ENCODE measurements at regions not wholly inside any gene's neighbourhood (a gene's known extent, or its start where the extent isn't known, plus 50 kb on each side); places are given as distances from the start of the nearest gene placed in this dataset.
"Not testable (repeated sequence)": the region's sequence is repeated elsewhere in the genome, so short reads cannot be mapped to it uniquely, and the experiment has no call there.

DNA sequence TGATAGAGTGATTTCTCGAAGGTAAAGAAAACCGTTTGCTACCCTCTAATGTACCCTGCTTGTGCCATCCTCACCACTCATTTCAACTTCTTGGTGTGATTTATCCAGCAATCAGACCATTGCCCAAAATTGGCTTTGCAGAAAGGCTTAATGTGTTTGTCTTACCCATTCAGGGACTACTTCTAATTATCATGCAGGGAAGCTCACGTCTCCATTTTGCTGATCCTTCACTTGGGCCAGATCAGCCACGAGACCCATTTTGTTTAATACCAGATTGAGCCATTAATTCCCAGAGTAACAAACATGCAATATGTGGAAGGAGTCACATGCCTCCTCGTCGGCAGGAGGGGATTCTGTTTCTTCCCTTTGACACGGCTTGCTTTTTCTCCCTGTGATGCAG lies 51.1 kb upstream of the CRY1 start:
- no peak for DNase-seq (ENCODE audit: low spot score)

DNA sequence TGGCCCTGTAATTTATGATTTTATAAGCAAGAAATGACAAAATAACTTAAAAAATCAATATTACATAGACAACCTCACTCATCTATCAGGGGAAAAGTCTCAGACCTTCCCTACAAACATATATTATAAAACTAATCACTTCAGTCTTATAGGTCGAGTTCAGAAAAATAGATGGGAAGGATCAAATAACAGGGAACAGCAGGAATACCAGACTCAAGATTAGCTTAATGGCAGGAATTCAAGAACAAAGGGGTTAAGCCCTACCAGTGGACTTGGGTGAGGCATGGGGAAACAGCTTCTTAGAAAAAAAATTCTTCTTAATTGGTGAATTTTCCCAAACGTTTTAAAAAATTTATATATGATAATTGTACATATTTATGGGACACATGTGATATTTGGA lies 51.6 kb upstream of the CRY1 start:
- no peak for DNase-seq (ENCODE audit: low spot score)

DNA sequence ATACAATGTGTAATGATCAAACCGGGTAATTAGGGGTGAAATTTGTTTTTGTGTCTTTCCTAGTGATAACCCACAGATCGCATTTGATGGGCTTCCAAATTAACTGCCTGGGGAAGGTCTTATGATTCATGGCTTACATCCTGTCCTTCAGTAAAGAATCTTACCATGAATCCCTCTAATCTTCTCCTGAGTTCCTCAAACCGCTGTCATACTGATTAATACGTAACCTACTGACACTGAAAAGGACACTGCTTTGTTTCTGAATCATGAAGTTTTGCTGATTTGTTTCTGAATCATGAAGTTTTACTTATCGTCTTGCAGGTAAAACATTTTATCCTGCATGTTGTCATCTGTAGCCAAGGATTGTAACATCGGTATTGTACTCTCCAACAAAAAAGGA lies 52.0 kb upstream of the CRY1 start:
- peak; percentile 93 for DNase-seq (ENCODE audit: low spot score)

DNA sequence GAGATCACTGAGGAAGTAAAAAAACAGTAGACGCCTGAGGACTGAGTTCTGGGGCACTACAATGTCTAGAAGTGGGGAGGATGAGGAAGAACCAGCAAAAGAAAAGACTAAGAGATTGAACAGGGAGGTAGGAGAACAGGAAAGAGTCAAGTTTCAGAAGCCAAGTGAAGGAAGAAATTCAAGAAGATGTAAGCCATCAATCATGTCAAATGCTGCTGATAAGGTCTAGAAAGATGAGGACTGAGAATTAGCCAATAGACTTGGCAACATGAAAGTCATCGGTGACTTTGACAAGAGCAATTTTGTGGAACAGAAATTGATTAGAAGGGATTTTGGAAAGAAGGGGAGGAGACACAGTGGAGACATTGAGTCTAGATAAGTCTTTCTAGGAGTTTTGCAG lies 54.8 kb upstream of the CRY1 start:
- no peak for DNase-seq (ENCODE audit: low spot score)

DNA sequence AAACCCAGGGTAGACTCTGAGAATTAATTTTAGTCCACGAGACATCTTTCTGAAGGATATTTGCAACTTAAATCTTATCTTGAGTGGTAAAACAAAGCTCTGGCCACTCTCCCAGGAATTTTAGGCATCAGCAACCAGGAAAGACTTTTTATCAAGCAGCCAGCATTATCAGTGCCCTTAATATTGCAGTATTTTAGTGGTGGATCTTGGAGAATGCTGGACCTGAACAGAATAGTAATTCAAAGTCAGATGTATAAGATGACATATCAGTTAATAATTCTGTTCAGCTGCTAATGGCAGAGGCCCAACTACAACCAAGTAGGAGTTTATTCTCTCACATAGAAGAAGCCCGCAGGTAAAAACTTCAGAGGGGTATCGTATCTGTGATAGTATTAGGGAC lies 59.0 kb upstream of the CRY1 start:
- no peak for DNase-seq (ENCODE audit: low spot score)

DNA sequence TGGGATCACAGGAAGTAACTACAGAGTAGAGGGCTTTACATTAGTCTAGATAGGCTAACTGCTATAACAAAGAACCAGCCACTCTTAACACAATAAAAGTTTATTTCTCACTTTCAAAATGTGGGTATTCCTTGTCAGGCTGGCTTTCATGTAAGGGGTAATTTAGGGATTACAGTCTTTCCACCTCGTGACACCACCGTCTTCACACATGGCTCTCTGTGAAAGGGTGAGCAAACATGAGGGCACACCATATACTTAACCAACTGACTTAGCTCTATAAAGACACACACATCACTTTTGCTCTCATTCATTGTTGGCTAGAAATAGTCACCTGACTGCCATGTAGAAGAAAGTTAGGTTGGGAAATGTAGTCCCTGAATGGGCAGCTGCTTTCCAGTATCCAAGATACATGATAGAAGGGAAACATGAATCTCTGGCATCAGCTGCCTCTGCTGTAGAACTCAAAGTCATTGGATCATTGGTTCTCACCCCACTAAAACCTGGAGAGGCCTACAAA lies 66.1 kb upstream of the CRY1 start:
- DNase-seq (ENCODE audit: low spot score), result no peak

DNA sequence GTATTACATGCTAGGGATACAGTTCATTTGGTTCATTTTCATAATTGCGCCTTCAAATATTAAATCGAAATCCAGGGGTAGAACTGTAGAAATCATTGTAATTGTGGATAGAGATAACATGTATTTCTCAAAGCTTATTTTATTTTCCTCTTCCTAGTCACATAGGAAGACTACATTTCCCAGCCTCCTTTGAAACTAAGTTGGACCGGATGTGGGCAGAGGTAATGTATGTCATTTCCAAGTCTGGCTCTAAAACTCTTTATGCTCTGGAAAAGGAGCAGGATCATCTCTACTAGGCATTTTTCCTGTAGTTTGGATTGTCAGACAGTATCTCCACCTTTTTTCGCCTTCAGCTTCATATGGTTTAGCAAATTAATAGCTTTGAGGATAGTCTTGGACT lies 70.1 kb upstream of the CRY1 start:
- DNase-seq (ENCODE audit: low spot score), result no peak

DNA sequence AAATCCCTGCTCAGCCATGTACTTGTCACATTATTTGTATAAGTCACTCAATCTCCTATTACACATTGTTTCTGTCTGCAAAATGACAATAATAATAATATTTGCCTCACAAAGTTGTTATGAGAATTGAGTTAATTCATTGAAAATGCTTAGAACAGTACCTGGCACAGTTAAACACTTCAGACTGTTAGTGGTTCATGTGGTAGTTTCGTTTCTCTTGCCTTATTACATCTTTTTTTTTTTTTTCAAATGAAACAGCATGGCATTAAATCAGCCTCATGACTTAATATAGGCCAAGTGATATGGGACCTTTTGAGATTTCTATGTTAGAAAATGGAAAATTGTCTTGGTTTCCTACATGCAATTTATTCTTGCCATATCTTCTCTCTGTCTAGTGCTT lies 71.0 kb upstream of the CRY1 start:
- DNase-seq (ENCODE audit: low spot score), result no peak

DNA sequence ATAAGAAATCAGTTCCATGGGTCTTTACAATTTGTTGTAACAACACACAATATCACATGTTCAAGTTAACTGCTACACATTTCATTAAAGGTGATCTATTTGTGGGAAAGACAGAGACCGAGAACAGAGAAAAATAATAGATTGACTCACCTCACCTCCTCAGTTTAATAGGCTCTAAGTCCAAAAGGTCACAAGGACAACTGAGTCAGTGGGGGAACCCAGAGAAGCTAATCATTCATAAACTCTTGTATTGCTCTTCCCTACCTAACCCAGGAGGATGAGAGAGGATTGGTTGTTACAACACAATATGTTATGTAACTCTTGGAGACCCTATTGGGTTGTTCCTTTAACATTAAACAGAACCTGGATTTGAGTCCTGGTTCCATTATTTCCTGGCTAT lies 72.2 kb upstream of the CRY1 start:
- peak; percentile 68 for DNase-seq (ENCODE audit: low spot score)

DNA sequence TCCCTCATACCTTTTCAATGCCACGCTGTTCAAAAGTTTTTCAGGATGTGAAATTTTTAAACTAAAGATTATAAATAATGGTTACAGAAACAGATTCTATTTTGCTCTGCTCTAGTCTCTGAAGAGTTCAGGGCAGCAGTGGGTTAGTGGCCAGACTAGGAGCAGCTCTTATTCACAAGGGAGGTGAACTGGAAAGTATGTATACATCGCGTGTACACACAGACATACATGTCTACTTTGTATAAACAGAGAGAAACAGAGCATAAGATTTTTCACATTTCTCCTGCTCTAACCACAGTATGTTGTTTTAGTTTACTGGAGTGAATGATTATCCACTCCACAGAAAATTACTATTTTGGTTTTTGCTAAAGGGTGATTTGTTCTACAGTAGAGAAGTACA lies 74.4 kb upstream of the CRY1 start:
- no peak for DNase-seq (ENCODE audit: low spot score)

DNA sequence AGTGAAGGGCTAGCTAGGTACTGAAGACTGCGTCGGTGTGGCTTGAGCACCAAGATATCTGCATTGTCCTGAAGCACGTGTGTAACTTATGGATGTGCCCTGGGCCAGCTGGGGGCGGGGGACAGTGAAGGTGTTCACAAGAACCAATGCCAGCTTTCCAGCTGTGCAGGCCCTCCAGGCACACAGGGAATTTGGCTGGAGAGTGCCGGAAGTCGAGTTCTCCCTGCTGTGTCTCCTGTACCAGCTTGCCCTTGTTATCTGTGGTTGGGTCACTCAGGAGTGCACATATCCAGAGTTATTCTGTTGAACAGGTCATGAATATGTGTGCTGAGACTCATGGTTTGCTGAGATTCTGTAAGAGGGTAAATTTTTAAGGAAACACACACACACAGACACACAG lies 75.9 kb upstream of the CRY1 start:
- no peak for DNase-seq (ENCODE audit: low spot score)

DNA sequence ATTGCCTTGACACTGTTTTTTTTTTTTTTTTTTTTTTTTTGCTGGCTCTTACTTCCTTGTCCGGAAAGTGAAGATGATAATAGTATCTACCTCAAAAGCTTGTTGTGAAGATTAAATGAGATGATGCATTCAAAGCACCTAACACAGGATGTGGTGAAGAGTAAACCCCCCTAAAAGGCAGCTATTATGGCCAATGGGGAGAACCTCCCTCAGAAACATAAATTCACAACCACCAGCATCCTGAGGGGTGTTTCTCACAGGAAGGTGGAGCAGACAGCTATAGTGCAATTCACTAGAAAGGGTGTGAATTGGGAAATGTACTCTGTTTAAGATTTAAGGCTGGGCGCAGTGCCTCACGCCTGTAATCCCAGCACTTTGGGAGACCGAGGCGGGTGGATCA lies 85.4 kb upstream of the CRY1 start:
- DNase-seq (ENCODE audit: low spot score), result no peak

DNA sequence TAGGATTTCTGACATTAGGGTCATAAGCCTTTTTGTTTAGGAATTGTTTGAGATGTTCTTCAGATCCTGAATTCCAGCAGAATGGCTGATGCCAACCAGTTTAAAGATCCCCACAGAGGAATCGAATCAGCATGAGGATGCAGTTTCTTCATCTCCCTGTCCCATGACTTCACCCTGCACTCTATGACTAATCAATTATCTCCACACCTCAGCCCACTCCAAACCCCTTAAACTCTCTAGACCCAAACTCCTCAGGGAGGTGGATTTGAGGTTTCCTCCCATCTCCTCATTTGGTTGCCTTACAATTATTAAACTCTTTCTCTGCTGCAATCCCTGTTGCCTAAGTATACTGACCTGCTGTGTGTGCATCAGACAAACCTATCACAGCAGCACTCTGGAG lies 86.5 kb upstream of the CRY1 start:
- no peak for DNase-seq (ENCODE audit: low spot score)

DNA sequence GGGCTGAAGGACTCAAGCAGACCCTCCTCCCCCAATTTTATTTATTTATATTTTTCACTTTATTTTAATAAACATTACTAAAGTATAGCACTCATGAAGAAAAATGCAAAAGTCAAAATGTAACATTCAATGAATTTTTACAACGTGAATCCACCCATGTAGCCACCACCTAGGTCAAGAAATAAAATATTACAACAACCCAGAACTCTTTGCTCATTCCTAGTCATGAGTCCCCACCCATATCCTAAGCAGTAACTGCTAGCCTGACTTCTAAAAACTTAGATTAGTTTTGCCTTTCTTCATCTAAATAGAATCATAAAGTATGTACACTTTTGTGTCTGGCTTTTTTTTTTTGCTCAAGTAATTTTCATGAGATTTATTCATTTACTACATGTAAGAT lies 86.9 kb upstream of the CRY1 start:
- DNase-seq (ENCODE audit: low spot score), result no peak

DNA sequence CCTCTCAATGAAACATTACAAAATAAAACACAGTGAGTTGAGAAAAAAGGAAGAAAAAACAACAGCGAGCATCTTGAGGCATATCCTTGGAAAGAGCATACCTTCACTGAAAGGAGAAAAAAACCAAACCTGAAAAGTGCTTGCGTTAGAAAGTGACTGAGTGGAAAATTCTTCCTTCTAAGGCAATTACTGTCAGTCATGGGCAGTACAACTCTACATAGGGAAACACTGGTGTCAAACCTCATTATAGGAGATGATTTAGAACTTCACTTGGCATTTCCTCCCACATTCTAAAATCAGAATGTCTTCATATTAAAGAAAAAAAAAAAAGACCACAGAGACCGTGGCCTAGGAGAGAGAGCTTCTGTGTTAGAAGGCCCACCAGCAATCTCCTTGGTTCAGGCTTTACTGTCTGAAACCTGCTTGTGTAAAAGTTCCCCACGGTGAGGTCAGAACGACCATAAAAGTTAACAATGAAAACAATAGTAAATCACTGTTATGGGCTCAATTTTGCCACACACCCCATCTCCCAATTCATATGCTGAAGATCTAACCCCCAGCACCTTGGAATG lies 91.1 kb upstream of the CRY1 start:
- no peak for DNase-seq (ENCODE audit: low spot score)

DNA sequence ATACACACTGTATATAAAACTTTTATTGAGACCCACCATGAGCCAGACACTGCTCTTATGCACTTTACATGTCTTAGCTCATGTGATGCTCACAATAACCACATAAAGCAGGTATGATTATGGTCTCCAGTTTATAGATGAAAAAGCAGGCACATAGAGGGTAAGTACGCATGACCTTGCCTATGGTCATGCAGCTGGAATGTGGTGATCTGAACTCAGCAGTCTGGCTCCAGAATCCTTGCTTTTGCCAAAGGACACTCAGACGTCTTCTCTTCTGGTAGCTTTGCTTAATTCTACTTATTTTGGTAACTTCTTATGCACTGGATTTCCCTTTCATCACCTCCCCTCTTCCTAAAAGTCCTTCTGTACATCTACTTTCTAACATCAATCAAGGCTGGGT lies 103.3 kb upstream of the CRY1 start:
- DNase-seq (ENCODE audit: low spot score), result peak; percentile 60

DNA sequence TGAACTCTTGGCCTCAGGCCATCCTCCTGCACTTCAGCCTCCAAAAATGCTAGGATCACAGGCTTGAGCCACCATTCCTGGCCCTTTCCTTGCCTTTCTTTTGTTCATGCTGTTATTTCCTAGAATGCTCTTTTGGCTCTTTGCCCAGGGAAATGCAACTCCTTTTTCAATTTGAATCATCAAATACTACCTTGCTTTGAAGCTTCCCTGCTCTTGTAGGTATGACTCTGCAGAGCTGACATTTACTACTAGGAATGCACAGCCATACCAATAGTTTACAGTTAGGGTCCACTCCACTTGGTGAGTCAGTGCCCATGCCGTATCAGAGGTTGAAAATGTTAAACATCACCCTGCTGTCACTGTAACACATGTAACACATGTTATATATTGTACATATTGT lies 107.0 kb upstream of the CRY1 start:
- DNase-seq (ENCODE audit: low spot score), result peak; percentile 97

DNA sequence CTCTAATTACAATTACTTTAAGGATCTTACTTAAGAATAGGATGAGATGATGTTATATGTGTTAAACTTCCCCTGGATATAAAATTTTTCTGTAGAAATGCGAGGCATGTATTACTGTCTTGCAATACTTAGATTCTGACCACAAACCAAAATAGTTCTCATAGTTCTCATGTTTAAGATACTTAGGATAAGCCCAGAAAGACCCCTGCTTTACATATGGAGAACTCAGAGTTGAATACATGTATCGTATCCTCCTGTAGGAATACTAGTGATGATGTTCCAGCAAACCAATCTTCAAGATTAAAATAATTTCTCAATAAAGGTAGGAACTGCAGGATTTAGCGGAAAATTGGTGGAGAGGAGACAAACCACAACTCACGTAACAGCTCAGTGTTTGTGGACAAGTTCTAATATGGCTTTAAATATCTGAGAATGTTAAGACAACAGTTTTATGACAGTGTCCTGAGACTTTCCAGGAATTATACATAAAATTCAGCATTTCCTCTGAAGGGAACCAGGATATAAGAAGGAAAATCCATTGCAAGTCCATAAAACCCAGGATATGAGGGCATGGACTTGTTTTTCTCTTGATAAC lies 114.7 kb upstream of the CRY1 start:
- no peak for DNase-seq (ENCODE audit: low spot score)

DNA sequence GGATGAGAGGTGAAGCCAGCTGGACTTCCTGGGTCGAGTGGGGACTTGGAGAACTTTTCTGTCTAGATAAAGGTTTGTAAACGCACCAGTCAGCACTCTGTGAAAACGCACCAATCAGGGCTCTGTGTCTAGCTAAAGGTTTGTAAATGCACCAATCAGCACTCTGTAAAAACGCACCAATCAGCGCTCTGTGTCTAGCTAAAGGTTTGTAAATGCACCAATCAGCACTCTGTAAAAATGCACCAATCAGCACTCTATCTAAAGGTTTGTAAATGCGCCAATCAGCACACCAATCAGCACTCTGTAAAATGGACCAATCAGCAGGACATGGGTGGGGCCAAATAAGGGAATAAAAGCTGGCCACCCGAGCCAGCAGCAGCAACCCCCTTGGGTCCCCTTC lies 116.4 kb upstream of the CRY1 start:
- DNase-seq (ENCODE audit: low spot score), result not testable (repeated sequence)

DNA sequence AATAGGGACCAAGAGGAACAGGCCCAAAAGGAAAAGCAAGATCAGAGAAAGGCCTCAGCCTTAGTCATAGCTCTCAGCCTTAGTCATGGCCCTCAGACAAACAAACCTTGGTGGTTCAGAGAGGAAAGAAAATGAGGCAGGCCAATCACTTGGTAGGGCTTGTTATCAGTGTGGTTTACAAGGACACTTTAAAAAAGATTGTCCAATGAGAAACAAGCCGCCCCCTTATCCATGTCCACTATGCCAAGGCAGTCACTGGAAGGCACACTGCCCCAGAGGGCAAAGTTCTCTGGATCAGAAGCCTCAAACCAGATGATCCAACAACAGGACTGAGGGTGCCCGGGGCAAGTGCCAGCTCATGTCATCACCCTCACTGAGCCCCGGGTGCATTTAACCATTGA lies 121.0 kb upstream of the CRY1 start:
- DNase-seq (ENCODE audit: low spot score), result peak; percentile 80

DNA sequence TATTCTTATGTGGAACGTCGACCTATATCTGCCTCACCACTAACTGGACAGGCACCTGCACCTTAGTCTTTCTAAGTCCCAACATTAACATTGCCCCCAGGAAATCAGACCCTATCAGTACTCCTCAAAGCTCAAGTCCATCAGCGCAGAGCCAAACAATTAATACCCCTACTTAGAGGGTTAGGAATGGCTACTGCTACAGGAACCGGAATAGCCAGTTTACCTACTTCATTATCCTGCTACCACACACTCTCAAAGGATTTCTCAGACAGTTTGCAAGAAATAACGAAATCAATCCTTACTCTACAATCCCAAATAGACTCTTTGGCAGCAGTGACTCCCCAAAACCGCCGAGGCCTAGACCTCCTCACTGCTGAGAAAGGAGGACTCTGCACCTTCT lies 123.1 kb upstream of the CRY1 start:
- not testable (repeated sequence) for DNase-seq (ENCODE audit: low spot score)

DNA sequence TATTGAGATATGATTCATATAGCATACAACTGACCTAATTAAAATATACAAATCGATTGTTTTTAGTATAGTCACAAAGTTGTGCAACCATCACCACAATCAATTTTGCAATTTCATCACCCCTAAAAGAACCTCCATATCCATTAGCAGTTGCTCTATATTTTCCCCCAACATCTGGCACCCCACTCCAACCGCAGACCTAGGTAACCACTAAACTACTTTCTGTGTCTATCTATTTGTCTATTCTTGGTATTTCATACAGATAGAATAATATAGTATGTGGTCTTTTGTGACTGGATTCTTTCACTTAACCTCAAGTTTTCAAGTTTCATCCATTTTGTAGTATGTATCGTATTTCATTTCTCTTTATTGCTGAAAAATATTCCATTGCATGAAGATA lies 126.0 kb upstream of the CRY1 start:
- DNase-seq (ENCODE audit: low spot score), result no peak

DNA sequence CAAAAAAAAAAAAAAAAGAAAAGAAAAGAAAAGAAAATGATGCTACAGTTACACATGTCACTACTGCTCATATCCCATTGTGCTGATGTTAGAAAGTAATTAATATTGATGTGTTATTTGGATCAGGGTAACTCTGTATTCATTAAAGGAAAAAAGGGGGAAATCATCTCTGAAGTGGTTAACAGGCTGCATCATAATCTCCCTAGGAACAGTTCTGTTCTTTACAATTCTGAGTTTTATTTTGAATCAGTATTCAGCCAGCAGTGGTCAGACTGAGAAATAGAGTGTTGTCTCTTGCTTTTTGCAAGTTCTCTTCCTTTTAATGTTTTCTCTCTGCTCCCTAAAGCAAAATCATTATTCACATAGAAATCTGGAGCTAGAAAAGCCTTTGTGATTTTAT lies 128.6 kb upstream of the CRY1 start:
- no peak for DNase-seq (ENCODE audit: low spot score)

DNA sequence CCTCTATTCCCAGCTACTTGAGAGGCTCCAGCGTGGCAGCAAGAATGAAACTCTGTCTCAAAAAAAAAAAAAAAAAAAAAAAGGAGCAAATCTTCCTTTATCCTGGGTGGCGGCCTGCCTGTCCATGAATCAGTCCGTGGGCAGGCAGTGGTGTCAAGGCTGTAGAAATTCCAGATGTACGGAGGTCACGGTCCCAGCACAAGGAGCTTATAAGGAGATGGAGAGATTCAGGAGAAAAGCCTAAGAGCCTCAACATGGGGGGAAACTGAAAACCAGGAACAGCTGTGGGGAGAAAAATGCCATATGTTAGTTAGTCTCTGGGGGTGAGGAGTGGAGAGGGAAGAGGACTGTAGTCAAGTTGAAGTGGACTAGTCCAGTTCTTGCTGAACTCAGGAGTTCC lies 130.5 kb upstream of the CRY1 start:
- DNase-seq (ENCODE audit: low spot score), result no peak
